Activated CD4-positive, alpha-beta T cell treated with anti-CD3 and anti-CD28 coated beads, Interleukin-2, amount 10 ng/mL, durations not matched to agents 7 days and 5 days (primary cell): ENCODE measurements at regions not wholly inside any gene's neighbourhood (a gene's known extent, or its start where the extent isn't known, plus 50 kb on each side); places are given as distances from the start of the nearest gene placed in this dataset.

Source experiments
- CTCF ChIA-PET: fragments of 350-600 bp; sonication (Branson Sonifier 250); formaldehyde crosslinking; loops from one replicate; lab custom pipeline; 2021; ENCODE audit warnings: antibody characterized with exemption; lab: Charles Lee
- POLR2A ChIA-PET: fragments of 350-600 bp; sonication (Branson Sonifier 250); formaldehyde crosslinking; loops from one replicate; lab custom pipeline; 2021; ENCODE audit warnings: antibody characterized with exemption; lab: Charles Lee
- DNase-seq: peaks from one replicate; pipeline ENCODE4 v3.0.0-alpha.2; 2020
- H3K27ac Mint-ChIP-seq: one replicate; pipeline ENCODE4 v1.8.0; 2021; ENCODE audit warnings: mild to moderate bottlenecking, moderate library complexity, mixed read lengths
- H3K27me3 Mint-ChIP-seq: one replicate; pipeline ENCODE4 v1.8.0; 2021; ENCODE audit warnings: mixed read lengths
- H3K36me3 Mint-ChIP-seq: one replicate; pipeline ENCODE4 v1.8.0; 2021; ENCODE audit warnings: low read depth, mixed read lengths
- H3K4me1 Mint-ChIP-seq: one replicate; pipeline ENCODE4 v1.8.0; 2021; ENCODE audit warnings: mixed read lengths
- H3K4me3 Mint-ChIP-seq: one replicate; pipeline ENCODE4 v1.8.0; 2021; ENCODE audit warnings: mild to moderate bottlenecking, moderate library complexity, mixed read lengths
- H3K9me3 Mint-ChIP-seq: one replicate; pipeline ENCODE4 v1.8.0; 2021; ENCODE audit warnings: mixed read lengths

DNA sequence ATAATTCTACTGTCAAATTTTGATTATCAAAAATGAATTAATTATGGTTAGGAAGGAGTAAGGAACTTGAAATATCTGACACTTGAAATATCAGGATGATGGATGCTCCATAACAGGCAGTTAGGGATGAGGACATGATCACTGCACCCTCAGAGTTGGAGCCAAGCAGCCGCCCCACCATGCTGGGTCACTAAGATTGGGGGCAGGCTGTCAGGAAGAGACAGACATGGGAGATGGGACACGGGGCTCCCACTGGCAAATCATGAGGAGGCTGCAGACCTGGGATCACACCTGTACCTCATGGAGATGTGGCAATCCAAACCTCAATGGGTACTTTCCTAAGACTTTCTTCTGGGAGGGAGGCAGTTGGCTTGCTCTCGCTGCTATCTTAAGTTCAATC, 982.0 kb upstream of the ZEB2 start:
- no peak for DNase-seq
- no peak overlapping the region for H3K27ac Mint-ChIP-seq
- no peaks in the 10 kb centered on the region for H3K9me3 Mint-ChIP-seq
- no peaks in the 10 kb centered on the region for H3K27me3 Mint-ChIP-seq
- no peaks in the 10 kb centered on the region for H3K4me1 Mint-ChIP-seq
- H3K36me3 Mint-ChIP-seq = no peaks in the 10 kb centered on the region
- no peak overlapping the region for H3K4me3 Mint-ChIP-seq
- CTCF ChIA-PET = no interaction called here
- POLR2A ChIA-PET = no interaction called here

GRCh38 chr2:145495590-145495989, 975.7 kb upstream of the ZEB2 start:
- H3K4me1 Mint-ChIP-seq = no peaks in the 10 kb centered on the region
- no peak for DNase-seq
- no peaks in the 10 kb centered on the region for H3K27me3 Mint-ChIP-seq
- ChIA-PET CTCF (no interaction called here), POLR2A (no interaction called here)
- peaks cover 2% of the 10 kb centered on the region for H3K9me3 Mint-ChIP-seq
- no peaks in the 10 kb centered on the region for H3K36me3 Mint-ChIP-seq
- no peak overlapping the region for H3K4me3 Mint-ChIP-seq
- H3K27ac Mint-ChIP-seq = no peak overlapping the region

DNA sequence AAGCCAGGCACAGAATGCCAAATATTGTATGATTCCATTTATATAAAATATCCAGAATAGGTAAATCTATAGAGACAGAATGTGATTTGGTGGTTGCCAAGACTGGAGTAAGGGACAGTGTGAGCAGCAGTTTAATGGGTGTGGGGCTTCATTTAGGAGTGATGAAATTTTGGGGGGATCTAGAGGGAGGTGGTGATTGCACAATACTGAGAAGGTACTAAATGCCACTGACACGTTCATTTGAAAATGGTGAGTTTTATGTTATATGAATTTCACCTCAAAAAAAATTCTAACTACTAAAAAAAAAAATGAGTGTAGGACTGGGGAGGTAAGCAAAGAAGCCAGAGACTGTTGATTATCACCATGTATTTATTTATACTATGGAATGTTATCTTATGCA, 974.5 kb upstream of the ZEB2 start:
- peaks cover 2% of the 10 kb centered on the region for H3K9me3 Mint-ChIP-seq
- no peak overlapping the region for H3K27ac Mint-ChIP-seq
- CTCF ChIA-PET = no interaction called here
- no peak for DNase-seq
- POLR2A ChIA-PET = no interaction called here
- H3K4me3 Mint-ChIP-seq = no peak overlapping the region
- no peaks in the 10 kb centered on the region for H3K4me1 Mint-ChIP-seq
- no peaks in the 10 kb centered on the region for H3K27me3 Mint-ChIP-seq
- no peaks in the 10 kb centered on the region for H3K36me3 Mint-ChIP-seq

GRCh38 chr2:145488571-145488970, 968.7 kb upstream of the ZEB2 start:
- peaks cover 2% of the 10 kb centered on the region for H3K9me3 Mint-ChIP-seq
- no peak overlapping the region for H3K27ac Mint-ChIP-seq
- no peak overlapping the region for H3K4me3 Mint-ChIP-seq
- CTCF ChIA-PET = no interaction called here
- POLR2A ChIA-PET = no interaction called here
- no peaks in the 10 kb centered on the region for H3K36me3 Mint-ChIP-seq
- H3K27me3 Mint-ChIP-seq = no peaks in the 10 kb centered on the region
- H3K4me1 Mint-ChIP-seq = no peaks in the 10 kb centered on the region
- DNase-seq = no peak

DNA sequence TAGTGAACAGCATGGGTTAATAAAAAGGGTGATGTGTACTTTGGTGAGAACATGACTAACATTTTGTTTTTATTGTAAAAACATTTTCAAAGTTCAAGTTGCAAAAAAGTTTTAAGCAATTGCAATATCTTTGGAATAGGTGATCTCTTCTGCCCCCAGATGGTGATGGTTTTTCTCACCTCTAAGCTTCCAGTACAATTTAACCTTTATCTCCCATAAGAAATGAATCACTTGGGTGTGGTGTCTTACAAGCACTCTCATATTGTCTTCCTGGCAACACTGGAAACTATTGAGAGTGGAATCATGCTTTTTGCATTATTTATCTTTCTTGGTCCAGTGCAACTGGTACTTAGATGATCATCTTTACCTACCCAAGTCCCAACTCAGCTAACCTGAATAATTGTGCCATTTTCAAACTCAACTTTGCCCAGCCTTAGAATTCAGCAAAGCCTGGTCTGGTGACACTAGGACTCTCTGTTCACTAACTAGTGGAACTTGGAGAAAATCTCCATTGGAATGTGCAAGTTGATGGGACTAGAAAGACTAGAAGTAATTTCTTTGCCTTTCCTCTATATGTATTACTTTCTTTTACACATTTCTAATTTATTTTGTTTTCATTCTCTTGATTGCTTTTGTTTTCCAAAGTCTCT, 964.7 kb upstream of the ZEB2 start:
- H3K4me3 Mint-ChIP-seq = no peak overlapping the region
- DNase-seq = no peak
- POLR2A ChIA-PET = no interaction called here
- no peaks in the 10 kb centered on the region for H3K36me3 Mint-ChIP-seq
- H3K9me3 Mint-ChIP-seq = no peaks in the 10 kb centered on the region
- CTCF ChIA-PET = no interaction called here
- no peaks in the 10 kb centered on the region for H3K27me3 Mint-ChIP-seq
- no peak overlapping the region for H3K27ac Mint-ChIP-seq
- no peaks in the 10 kb centered on the region for H3K4me1 Mint-ChIP-seq

- ChIA-PET POLR2A (no interaction called here), CTCF (no interaction called here)
- DNase-seq = no peak
- Mint-ChIP-seq H3K27ac (no peak overlapping the region), H3K27me3 (no peaks in the 10 kb centered on the region), H3K36me3 (no peaks in the 10 kb centered on the region), H3K4me1 (no peaks in the 10 kb centered on the region), H3K4me3 (no peak overlapping the region), H3K9me3 (no peaks in the 10 kb centered on the region)
Measured at GRCh38 chr2:145483854-145484253, 963.9 kb upstream of the ZEB2 start.

- ChIA-PET POLR2A (no interaction called here), CTCF (interaction anchor here (0.6 kb wide), 1 partner anchor 25 kb away, joined by 3 read pairs; no protein-coding TSS in a partner anchor)
- Mint-ChIP-seq H3K4me1 (no peaks in the 10 kb centered on the region), H3K9me3 (no peaks in the 10 kb centered on the region), H3K27me3 (no peaks in the 10 kb centered on the region), H3K27ac (no peak overlapping the region), H3K4me3 (no peak overlapping the region), H3K36me3 (no peaks in the 10 kb centered on the region)
- DNase-seq = no peak
Measured at GRCh38 chr2:145481334-145481922, 961.5 kb upstream of the ZEB2 start.

GRCh38 chr2:145464866-145465265, 944.9 kb upstream of the ZEB2 start:
- DNase-seq = no peak
- no peak overlapping the region for H3K27ac Mint-ChIP-seq
- H3K27me3 Mint-ChIP-seq = peaks cover 8% of the 10 kb centered on the region
- ChIA-PET CTCF (no interaction called here), POLR2A (no interaction called here)
- no peaks in the 10 kb centered on the region for H3K9me3 Mint-ChIP-seq
- H3K4me1 Mint-ChIP-seq = no peaks in the 10 kb centered on the region
- H3K36me3 Mint-ChIP-seq = no peaks in the 10 kb centered on the region
- no peak overlapping the region for H3K4me3 Mint-ChIP-seq

GRCh38 chr2:145460112-145460511, 940.2 kb upstream of the ZEB2 start:
- H3K9me3 Mint-ChIP-seq = peaks cover 2% of the 10 kb centered on the region

DNA sequence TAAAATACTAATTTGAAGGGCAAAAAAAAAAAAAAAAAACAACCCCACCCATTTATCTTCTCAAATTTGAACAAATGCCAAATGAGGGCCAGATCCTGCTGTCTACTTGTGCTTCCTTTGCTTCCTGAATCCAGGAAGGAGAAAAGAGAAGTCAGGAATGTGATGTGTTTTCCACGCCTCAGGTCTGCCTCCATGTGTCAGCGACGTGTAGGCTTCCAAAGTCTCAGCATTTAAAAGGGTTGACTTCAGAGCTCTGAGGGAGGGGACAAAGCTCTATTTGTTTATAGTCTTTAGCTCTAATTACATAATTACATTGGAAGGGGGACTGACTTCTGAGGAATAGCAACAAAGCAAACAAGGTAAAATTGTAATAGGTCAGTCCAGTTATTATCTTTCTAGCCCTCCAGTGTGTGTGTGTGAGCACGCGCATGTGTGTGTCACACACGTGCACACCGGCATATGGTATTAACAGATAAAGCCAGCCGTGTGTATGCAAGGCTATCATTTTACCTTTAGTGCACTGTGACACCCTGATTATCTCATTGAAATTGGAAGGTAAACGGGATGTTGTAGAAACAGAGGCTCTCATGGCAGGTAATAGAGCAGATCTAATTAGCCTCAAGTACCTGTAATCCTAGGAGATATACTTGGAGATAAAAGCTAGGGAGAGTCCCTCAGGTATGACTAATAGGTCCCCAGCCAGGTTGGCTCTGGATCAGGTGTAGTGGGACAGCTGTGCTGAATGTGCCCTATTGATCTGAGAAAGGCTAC, 911.4 kb upstream of the ZEB2 start:
- H3K4me1 Mint-ChIP-seq = no peaks in the 10 kb centered on the region
- ChIA-PET POLR2A (no interaction called here), CTCF (no interaction called here)
- H3K9me3 Mint-ChIP-seq = no peaks in the 10 kb centered on the region
- no peak for DNase-seq
- H3K27ac Mint-ChIP-seq = no peak overlapping the region
- H3K27me3 Mint-ChIP-seq = peaks cover 22% of the 10 kb centered on the region
- no peak overlapping the region for H3K4me3 Mint-ChIP-seq
- H3K36me3 Mint-ChIP-seq = no peaks in the 10 kb centered on the region

More at GRCh38 chr2:145460112-145460511, 940.2 kb upstream of the ZEB2 start:
- DNase-seq = no peak
- ChIA-PET POLR2A (no interaction called here), CTCF (no interaction called here)
- Mint-ChIP-seq H3K27me3 (peaks cover 12% of the 10 kb centered on the region), H3K4me1 (no peaks in the 10 kb centered on the region), H3K4me3 (no peak overlapping the region), H3K27ac (no peak overlapping the region), H3K36me3 (no peaks in the 10 kb centered on the region)

DNA sequence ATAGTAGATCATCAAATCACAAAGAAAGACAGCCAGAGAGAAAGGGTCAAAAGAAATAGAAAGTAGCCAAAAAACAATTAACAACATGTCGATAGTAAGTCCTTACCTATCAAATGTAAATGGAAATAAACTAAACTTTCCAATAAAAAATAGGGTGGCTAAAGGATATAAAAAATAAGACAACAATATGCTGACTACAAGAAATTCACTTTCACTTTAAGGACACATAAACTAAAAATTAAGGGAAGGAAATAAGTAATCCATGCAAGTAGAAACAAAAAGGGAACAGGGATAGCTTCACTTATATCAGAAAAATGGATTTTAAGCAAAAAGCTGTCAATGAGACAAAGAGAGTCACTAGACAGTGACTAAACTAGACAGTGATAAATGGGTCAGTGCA, 903.9 kb upstream of the ZEB2 start:
- POLR2A ChIA-PET = no interaction called here
- peaks cover 17% of the 10 kb centered on the region for H3K9me3 Mint-ChIP-seq
- H3K27ac Mint-ChIP-seq = no peak overlapping the region

DNA sequence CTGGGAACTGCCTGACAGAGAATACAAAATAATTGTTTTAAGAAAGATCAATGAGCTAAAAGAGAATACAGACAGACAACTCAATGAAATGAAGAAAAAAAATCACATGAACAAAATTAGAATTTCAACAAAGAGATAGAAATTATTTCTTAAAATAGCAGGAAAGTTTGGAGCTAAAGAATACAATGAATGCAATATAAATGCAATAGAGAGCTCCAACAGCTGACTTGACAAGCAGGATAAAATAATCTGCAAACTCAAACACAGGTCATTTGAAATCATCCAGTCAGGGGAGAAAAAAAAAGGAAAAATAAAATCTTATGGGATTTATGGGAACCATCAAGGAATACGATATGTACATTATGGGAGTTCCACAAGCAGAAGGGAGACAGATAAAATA, 902.7 kb upstream of the ZEB2 start:
- no peak for DNase-seq
- CTCF ChIA-PET = interaction anchor here (0.7 to 1.4 kb wide), 2 partner anchors 11 to 1540 kb away, joined by 3 read pairs; no protein-coding TSS in a partner anchor
- Mint-ChIP-seq H3K4me1 (no peaks in the 10 kb centered on the region), H3K9me3 (peaks cover 17% of the 10 kb centered on the region), H3K27me3 (peaks cover 27% of the 10 kb centered on the region), H3K27ac (no peak overlapping the region), H3K36me3 (no peaks in the 10 kb centered on the region), H3K4me3 (no peak overlapping the region)
- POLR2A ChIA-PET = no interaction called here

More for the DNA sequence above, 903.9 kb upstream of the ZEB2 start:
- Mint-ChIP-seq H3K4me3 (no peak overlapping the region), H3K27me3 (peaks cover 25% of the 10 kb centered on the region), H3K36me3 (no peaks in the 10 kb centered on the region), H3K4me1 (no peaks in the 10 kb centered on the region)
- DNase-seq = no peak
- CTCF ChIA-PET = no interaction called here

DNA sequence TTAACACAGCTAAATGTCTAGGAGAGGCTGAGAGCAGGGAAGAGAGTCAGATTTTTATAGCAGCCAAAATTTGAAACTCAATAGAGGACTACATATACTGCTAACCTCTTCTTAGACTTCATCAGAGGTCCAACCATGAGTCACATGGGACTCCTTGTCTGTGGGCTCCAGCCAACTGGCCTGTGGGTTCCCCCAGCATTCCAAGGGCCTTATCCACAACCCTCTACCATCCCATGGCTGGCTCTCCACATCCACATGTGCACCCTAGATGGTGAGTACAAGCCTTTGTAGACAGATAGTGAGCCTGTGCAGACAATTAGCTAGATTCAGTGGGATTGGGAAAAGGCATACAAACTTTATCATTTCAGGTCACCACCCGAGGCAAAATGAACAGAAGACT, 901.9 kb upstream of the ZEB2 start:
- Mint-ChIP-seq H3K4me3 (no peak overlapping the region), H3K4me1 (no peaks in the 10 kb centered on the region), H3K27ac (no peak overlapping the region), H3K27me3 (peaks cover 31% of the 10 kb centered on the region), H3K36me3 (no peaks in the 10 kb centered on the region), H3K9me3 (peaks cover 17% of the 10 kb centered on the region)
- ChIA-PET CTCF (interaction anchor here (1.4 kb wide), 1 partner anchor 10 kb away, joined by 3 read pairs; no protein-coding TSS in a partner anchor), POLR2A (no interaction called here)
- no peak for DNase-seq
